Left cardiac atrium (tissue), 4 donors: ENCODE measurements at regions not wholly inside any gene's neighbourhood (a gene's known extent, or its start where the extent isn't known, plus 50 kb on each side); places are given as distances from the start of the nearest gene placed in this dataset.

Experiments
- ATAC-seq, 2 donors: fragments of 200-7000 bp; cut with Tn5 transposase; one replicate each; pipeline ENCODE4 v1.9.1; 2020; ENCODE audit warnings: mild to moderate bottlenecking in 2 of 2, moderate library complexity in 2 of 2
- DNase-seq: peaks from one replicate; pipeline ENCODE4 v3.0.0-alpha.2; 2020
- intact Hi-C, 2 donors: fragments of 100-400 bp; cut with DNase I; formaldehyde crosslinking; loops; one replicate each; pipeline versions ENCODE4 v1.14.1 to v1.15.1; 2022 to 2023
- donor health status: DM: no; HTN: yes; CAD: no.
- donor health status: DM: no; HTN: yes; CAD: no; lungs with severe emphysema.
- donor health status: DM: yes; HTN: yes; CAD: no.
- donor health status: Dilated cardiomyopathy.

DNA sequence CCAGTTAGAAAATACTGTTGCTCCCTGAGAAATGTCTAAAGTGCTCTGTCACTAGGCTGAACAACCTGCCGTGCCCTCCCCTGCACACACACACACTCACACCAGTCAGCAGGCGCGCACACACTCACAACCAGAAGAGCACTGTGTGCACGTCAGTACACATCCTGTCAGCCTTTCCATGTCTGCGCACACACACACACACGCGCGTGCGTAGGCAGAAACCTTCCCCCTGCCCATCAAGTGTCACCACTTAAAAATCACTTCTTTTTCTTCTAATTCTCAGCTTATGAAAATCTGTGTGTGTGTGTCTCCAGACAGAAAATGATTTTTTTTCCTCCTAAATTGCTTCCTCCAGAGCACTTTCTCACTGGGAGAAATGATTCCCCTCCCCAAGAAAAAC lies 100.3 kb downstream of the EDN3 start:
- no peak for DNase-seq
- intact Hi-C loops = loop anchor here in 1 of 2 donors (10.0 kb wide), 1 partner anchor 306 kb away; no protein-coding TSS in a partner anchor
- no peak for ATAC-seq

DNA sequence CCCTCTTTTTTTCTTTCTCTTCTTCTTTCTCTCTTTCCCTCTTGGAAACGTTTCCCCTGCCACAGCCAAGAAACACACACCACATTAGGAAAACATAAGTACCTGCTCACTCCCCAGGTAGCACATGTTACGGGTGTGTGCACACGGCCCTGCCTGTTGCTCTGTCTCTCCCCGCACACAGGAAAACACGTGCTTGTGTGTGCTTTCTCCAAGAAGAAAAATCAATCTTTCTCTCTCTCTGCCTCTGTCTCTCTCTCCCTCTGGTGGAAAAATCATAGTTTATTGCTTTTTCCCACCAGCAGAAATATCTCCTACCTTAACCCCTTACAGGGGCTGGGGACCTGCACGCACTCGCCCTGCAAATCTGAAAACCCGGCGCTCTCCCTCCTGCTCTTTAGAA lies 102.3 kb downstream of the EDN3 start:
- intact Hi-C loops = loop anchor here in 1 of 2 donors (2.0 to 10.0 kb wide), 2 partner anchors 308 to 532 kb away; no protein-coding TSS in a partner anchor
- peak; percentile 24 to 29 for ATAC-seq
- DNase-seq = no peak

DNA sequence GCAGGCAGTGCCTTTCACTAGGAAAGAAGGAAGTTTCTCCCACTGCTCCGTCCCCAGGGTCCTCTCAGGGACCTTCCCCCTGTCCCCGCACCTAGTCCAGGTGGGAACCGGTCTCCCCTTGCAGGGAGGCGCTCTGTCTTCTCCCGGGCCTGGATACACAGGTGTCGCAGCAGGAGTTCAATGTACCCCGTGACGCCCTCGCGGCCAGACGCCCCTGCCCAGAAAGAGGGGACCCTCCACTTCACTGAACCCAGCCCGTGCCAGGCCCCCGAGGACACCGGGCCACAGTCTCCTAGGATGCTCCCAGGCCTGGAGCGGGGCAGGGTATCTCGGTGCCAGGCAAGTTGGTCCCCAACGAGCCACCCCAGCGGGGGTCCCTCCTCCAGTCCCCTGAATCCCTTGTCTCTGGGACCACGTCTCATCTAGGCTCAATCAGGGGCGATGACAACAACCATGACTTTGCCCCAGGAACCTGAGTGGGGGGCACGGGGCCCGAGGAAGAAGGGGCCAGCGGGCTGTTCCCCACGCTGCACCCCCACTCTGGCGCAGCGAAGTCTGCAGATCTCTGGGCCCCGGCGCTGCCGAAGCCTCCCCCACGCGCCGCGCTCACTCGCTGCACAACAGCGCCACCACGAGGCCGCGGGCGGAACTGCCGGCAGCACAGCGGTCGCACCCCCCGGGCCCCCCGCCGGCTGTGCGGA lies 103.0 kb downstream of the EDN3 start:
- ATAC-seq = peak; percentile 78 to 81
- peak; percentile 44 for DNase-seq
- intact Hi-C loops = loop anchor here in 1 of 2 donors (2.0 to 10.0 kb wide), 2 partner anchors 309 to 533 kb away; no protein-coding TSS in a partner anchor

DNA sequence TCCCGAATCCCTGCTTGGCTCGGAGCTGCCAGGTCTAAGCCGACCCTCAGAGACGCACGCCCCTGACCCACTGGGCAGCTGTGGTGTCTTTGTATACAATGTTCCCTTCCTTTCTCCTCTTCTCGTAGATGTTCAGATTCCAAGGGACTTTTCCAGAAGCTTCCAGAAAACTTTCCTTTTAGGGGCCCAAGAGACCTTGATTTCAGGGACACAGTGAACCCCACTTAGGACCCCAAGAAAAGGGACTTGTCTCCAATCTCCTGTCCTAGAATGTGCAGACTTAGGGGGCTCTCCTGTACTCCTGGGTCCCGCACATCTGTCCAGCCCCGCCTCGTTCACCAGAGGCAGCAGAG lies 103.5 kb downstream of the EDN3 start:
- DNase-seq (no peak), ATAC-seq (no peak)
- intact Hi-C loops = loop anchor here in 1 of 2 donors (2.0 to 10.0 kb wide), 2 partner anchors 309 to 533 kb away; no protein-coding TSS in a partner anchor

DNA sequence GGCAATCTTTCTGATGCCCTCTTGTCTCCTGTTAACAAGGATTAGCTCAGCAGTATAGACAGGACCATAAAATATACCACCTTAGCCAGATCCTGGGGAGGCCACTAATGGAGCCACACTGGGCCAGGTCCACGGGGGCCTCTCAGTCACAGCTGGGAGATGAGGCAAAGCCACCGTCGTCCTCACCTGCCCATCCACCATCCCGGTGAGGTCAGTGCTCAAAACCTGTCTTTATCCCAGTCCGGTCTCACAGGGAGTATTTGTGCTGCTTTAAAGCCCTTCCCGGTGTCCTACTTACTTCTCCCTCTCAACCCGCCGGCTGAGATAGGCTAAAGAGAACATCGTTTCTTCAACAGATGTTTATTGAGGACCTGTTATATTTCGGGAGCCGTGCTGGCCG lies 104.3 kb downstream of the EDN3 start:
- intact Hi-C loops = loop anchor here in 1 of 2 donors (10.0 kb wide), 1 partner anchor 310 kb away; no protein-coding TSS in a partner anchor
- DNase-seq = no peak

DNA sequence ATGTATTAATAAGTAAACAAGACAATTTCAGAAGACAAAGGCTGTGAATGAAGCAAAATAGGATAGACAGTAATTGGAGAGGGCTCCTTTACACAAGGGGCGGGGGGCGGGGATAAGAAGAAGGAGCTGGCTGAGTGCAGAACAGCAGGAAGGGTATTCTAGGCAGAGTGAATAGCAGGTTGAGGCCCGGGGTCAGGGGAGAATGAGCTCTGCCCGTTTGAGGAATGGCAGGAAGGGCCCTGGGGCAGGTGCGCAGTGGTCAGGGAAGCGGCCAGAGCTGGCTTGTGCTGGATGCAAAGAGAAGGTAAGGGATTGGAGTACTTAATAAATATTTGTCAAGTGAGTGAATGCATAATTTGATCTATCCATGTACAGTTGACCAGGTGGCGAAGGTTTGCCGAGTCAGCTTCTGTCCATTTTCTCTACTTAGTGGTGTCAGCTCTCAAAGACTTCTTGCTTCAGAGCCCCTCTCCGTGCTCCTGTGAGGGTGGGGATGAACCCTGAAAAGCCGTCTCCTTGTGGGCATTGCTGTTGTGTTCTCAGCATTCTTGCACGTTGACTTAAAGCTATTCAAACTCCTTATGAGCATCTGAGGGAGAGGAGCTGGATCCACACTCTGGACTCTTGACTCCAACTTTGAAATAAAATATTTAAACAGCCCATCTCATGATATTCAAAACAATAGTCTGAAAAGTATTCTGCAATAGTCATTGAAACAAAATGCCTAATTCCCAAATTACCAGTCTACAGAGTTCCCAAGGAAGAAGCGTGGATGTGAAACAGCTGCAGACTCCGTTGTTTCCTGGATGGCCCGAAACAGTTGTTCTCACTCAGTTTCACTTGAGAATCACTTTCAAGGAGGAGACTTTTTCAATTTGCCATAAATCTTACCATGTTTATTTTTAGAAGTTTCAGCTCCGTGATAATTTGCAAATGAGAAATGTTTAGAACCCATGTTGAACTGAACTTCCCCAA lies 105.1 kb downstream of the EDN3 start:
- intact Hi-C loops = loop anchor here in 1 of 2 donors (10.0 kb wide), 1 partner anchor 311 kb away; no protein-coding TSS in a partner anchor
- no peak for DNase-seq
- no peak for ATAC-seq

More for the DNA sequence above, 104.3 kb downstream of the EDN3 start:
- no peak for ATAC-seq

DNA sequence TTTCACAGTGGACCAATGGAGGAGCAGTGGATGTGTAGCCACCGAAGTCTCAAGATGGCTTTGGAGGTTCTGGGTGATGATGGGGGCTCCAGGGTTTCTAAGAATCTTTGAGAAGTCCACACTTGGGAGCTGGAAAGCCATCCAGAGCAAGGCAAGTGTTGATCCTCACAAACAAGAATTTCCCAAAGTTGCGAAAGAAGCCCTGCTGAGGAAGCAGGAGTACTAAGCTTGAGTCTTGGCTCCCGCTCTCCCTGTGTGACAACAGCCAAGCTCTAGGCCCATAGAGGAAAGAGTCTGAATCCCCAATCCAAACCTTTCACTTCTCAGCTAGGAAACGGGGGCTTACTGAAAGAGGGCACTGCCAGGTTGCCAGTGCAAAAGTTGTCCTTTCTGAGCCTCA lies 106.0 kb downstream of the EDN3 start:
- DNase-seq = no peak
- ATAC-seq = peak in 1 of 2 donors; percentile 68
- intact Hi-C loops = loop anchor here in 1 of 2 donors (10.0 kb wide), 1 partner anchor 312 kb away; no protein-coding TSS in a partner anchor

DNA sequence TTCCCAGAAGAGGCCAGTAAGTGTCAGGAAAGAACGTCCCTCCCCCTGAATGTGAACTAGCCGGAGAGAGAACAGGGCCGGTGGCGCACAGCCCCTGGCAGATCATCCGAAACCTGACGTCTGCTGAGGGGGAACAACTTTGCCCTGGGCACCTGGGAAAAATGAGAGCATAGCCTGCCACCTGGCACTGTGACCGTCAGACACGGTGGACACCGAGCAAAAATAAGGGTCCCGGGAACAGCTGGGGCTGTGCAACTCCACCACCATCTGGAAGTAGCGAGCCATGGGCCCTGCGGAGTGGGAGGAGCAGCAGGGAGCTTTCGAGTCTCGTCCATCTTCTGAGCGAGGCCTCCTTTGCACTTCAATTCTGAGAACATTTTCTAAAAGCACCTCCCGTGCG lies 110.8 kb downstream of the EDN3 start:
- no peak for DNase-seq
- no peak for ATAC-seq
- intact Hi-C loops = no loop called here

DNA sequence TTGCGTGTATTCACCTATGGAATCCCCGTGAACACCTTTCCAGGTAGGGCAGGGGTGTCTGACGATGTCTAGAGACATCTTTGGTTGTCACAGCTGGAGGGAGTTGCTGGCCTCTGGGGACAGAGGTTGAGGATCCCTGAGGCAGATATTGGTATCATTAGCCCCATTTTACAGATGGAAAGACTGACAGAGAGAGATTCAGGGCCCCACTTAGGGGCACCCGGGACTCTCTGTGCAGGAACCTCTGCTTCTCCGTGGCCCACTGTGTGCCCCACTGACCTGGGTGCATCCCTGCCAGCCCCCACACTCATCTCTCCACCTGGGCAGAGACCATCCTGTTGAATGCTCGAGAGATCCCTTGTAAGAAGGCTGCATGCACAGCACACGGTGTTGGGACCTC lies 111.2 kb downstream of the EDN3 start:
- DNase-seq (no peak), ATAC-seq (no peak)
- intact Hi-C loops = no loop called here

DNA sequence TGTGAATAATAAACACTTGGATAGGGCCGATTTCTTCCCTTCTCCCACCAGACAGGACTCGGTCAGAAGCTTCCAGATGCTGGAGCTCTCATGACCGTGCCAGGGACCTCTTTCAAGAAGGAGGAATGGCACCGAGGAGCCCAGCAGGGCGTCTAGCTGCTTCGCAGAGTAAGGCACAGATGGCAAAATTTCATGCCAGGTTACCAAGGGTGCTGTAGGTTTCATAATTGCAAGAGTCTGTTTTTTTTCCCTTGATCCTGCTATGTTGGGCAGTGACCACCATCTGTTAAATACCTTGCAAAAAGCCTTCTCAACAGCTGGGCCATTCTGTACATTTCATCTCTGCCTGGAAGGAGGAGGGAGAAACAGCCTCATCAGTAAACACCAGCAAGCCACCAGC lies 111.8 kb downstream of the EDN3 start:
- ATAC-seq (no peak), DNase-seq (no peak)
- intact Hi-C loops = no loop called here

DNA sequence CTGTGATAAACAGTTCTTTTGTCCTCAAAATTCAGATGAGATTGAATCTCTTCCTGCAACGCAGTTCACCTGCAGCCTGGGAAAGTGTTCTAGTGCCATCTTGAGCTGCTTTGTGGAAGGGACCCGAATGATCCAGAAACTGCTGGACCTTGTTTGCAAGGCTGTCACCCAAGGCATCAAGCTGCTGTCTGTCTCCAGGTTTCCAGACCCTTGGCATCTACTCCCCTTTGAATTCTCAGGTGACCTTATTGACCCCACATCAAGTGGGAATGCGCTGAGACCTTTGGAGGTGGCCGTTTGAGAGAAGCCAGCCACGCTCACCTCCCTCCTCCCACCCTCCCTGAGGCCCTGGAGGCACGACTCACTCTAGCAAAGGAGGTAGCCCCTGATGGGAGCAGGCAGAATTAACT lies 112.5 kb downstream of the EDN3 start:
- ATAC-seq (no peak), DNase-seq (no peak)
- intact Hi-C loops = no loop called here

DNA sequence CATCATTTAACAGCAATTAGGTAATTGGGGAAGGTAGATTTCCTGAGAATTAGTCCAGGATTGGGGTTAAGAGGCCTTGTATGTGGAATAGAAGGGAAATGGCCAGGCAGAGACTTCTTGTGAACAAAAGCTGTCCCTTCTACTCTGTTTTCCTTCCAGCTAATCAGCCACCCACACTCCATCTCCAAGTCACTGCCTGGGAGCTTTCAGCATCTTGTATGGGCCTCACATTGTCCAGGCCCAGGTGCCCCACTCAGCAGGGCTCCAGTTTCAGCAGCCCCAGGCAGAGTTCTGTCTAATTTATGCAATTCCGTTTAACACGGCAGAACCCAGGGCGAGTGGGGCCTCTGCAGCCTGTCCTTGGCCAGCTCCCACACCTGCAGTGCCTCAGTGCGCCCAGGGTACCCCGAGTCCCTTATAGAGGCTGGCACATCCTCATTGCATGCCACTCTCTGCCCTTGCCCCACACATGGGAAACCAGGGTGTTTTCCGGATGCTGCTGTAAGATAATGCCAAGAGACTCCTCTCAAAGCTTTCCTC lies 113.0 kb downstream of the EDN3 start:
- ATAC-seq (no peak), DNase-seq (no peak)

DNA sequence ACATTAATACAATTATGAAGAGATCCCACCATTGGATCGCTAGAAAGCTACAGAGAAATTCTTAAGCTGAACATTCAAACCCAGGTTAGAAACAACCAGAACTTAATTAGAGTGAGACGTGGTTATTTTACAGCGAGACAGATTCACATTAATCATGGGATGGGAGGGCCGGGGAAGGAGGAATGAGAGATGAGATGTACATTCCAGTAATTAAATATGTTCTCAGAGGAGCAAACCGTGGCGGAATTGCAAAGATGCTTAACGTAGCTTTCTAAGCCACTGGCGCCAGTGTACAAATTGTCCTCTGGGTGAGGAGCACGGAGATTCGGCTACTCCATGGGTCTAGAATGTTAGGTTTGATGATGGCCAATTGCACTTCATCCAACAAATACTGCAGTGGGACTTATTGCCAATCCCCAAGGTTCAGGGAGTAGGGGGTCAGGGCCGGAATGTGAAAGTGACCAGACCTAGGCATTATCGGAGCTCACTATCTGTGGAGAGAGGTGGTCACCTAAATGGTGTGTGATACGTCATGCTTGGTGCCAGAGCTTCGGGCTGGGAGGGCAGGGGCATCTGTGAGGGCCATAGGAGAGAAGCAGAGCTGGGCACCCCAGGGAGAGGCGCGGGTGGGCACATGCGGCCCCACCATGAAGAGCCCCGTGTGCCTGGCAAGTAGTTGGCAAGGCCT lies 114.7 kb downstream of the EDN3 start:
- intact Hi-C loops = no loop called here
- ATAC-seq (no peak), DNase-seq (no peak)

More for the DNA sequence above, 113.0 kb downstream of the EDN3 start:
- intact Hi-C loops = no loop called here

DNA sequence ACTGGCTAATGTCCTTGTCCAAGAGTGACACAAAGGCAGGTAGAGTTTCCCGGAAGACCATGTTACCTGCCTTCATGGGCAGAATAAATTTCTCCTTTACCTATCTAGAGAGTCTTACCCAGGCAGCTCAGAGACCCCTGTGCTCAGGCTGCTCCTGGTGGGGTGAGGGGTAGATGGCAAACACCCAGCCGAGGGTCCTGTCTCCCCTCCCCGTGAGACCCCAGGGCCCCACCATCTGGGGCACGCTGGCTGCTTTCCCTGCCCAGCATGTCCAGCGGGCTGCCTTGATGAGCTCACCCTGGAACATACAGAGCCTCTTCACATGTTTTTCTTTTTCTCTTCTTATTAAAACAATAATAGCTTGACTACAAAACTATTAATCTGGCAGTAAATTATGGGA lies 116.5 kb downstream of the EDN3 start:
- intact Hi-C loops = no loop called here
- ATAC-seq = no peak
- no peak for DNase-seq

DNA sequence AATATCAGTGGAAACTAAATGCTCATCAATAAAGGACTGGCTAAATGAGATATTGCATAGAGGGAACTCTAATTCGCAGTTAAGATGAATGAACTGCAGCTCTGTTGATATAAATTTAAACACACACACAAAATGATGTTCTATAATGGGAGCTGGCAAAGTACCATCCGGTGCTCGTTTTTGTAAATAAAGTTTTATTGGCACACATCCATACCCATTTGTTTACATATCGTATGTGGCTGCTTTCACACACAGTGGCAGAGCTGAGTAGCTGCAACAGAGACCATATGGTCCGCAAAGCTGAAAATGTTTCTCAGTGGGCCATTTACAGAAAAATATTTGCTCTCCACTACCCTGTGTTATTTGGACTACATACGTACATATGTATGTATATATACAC lies 120.7 kb downstream of the EDN3 start:
- intact Hi-C loops = no loop called here
- ATAC-seq (no peak), DNase-seq (no peak)

DNA sequence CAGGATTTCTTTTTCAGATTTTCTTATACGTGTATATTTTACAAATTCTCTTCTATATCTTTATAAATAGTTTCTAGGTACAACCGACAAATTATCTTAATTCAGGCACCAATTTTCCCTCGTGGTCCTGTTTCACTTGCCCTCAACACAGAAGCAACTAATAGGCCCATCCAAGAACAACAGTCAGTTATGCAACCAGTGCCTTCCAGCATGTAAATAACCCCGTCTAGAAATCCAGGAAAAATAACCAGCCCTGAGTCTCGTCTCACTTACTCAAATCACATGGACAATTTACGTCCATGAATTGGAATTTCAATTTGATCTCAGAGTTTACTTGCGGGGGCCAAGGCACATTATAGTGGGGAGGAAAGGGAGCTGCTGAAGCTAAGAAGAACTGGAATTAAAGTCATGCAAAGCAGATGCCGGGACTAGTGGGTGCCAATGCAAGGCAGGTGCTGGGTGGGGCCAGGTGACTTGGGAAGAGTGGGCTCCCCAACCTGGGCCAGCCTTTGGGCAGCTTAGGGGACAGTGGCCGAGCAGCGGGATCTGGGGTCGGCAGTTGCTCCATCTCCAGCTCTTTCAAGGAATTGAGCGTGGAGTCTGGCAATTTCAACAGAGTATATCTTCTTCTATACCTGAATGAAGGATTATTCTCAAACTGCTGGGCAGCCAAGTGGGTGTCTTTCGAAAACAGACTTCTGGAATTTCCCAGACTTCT lies 121.7 kb downstream of the EDN3 start:
- ATAC-seq = peak in 1 of 2 donors; percentile 47
- no peak for DNase-seq
- intact Hi-C loops = no loop called here

DNA sequence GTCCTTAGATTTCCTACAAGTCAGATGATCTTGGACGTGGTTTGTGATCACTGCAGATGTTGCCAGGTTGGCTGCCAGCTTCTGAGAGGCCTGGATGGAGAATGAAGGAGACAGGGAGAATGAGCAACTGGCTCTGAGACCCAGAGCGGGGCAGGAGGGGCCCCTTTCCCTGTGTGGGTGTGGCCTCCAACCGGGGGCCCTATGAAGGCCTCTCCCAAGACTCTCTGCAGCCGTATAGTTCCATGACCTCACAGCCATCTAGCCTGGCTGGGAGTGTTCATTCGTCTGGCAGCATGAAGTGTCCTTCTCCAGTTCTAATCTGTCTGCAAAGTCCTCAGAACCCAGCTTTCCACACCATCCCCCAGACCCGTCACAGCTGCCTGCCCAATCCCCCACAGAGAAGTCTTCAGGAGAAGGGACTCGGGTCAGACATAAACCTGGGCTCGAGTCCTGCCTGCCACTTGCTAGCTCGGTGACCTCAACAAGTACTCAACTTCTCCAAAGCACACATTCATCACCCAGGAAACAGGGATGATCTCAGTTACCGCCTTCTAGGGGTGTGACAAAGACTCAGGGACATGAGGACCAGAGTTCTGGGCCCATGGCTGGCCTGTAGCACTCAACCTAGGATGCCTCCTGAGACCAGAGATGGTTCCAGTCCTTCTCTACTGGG lies 122.6 kb downstream of the EDN3 start:
- intact Hi-C loops = no loop called here
- peak in 1 of 2 donors; percentile 23 for ATAC-seq
- no peak for DNase-seq

DNA sequence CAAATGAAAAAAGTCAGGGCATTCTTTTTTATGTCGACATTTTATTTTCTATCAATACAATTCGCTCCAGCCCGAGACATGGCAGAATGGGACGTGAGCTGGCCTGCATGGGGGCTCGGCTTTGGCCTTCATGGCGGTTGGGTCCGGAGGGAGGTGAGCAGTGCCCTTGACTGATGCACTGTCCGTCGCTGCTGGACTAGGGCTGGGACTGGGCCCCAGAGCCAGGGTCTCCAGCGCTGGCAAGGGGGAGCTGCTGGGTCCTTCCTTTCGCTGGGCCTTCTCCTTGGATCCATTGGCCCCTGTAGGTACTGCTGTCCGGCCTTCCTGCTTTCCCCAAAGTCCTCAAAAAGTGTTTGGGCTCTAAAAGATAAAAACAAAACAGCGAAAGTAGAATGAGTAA lies 124.6 kb downstream of the EDN3 start:
- intact Hi-C loops = no loop called here
- DNase-seq (no peak), ATAC-seq (no peak)
